Spleen (tissue), 11 donors: ENCODE measurements at regions not wholly inside any gene's neighbourhood (a gene's known extent, or its start where the extent isn't known, plus 50 kb on each side); places are given as distances from the start of the nearest gene placed in this dataset.

Experiments
- DNase-seq: peaks from one replicate; pipeline ENCODE4 v3.0.0-alpha.2; 2020
- H3K27ac ChIP-seq, 8 donors: fragments of 200-600 bp; sonication (generic) in 7 of 8; 1 replicate in 4 of 8; 2 replicates in 4 of 8; pipeline versions ENCODE4 v1.5.0 to v1.8.0; 2016 to 2021; ENCODE audit warnings: inconsistent platforms in 4 of 8, mild to moderate bottlenecking in 4 of 8, moderate library complexity in 1 of 8
- H3K27me3 ChIP-seq, 7 donors: fragments of 200-600 bp; sonication (generic) in 6 of 7; replicated peaks in 1 of 7; 1 replicate in 4 of 7; 2 replicates in 3 of 7; pipeline versions ENCODE4 v1.5.0 to v1.8.0; 2016 to 2021; ENCODE audit warnings: inconsistent platforms in 3 of 7, mild to moderate bottlenecking in 1 of 7
- H3K36me3 ChIP-seq, 6 donors: fragments of 200-600 bp; sonication (generic) in 5 of 6; 1 replicate in 4 of 6; 2 replicates in 2 of 6; pipeline versions ENCODE4 v1.5.0 to v1.8.0; 2016 to 2021; ENCODE audit warnings: inconsistent platforms in 2 of 6
- H3K4me1 ChIP-seq, 6 donors: fragments of 200-600 bp; sonication (generic) in 5 of 6; 1 replicate in 3 of 6; 2 replicates in 3 of 6; pipeline versions ENCODE4 v1.5.0 to v1.8.0; 2016 to 2021; ENCODE audit warnings: inconsistent platforms in 3 of 6
- H3K4me3 ChIP-seq, 8 donors: fragments of 200-600 bp; sonication (generic) in 7 of 8; 1 replicate in 4 of 8; 2 replicates in 4 of 8; pipeline versions ENCODE4 v1.5.0 to v1.8.0; 2016 to 2021; ENCODE audit warnings: inconsistent platforms in 4 of 8, mild to moderate bottlenecking in 4 of 8, moderate library complexity in 2 of 8
- H3K9me3 ChIP-seq, 8 donors: fragments of 200-600 bp; sonication (generic) in 7 of 8; 1 replicate in 4 of 8; 2 replicates in 4 of 8; pipeline versions ENCODE4 v1.5.0 to v1.8.0; 2016 to 2021; ENCODE audit warnings: inconsistent platforms in 4 of 8
- POLR2A ChIP-seq, 3 donors: fragments of 450-650 bp; IDR thresholded peaks; one replicate each; pipeline ENCODE4 v1.5.1; 2017; ENCODE audit warnings: antibody characterized with exemption in 3 of 3, mild to moderate bottlenecking in 1 of 3
- POLR2AphosphoS5 ChIP-seq, 3 donors: sonication (generic); formaldehyde crosslinking; IDR thresholded peaks; one replicate each; pipeline ENCODE4 v1.5.1; 2017; ENCODE audit warnings: antibody characterized with exemption in 3 of 3
- WGBS, 5 donors: extraction: QIAGEN DNeasy Blood & Tissue Kit in 3 of 5; methylation state at CpG; one replicate each; pipeline versions ENCODE4 v1.1.5 to v1.1.7; 2013 to 2018; 5-methylcytosine and 5-hydroxymethylcytosine counted together
- intact Hi-C: fragments of 100-400 bp; cut with DNase I; formaldehyde crosslinking; loops from one replicate; pipeline ENCODE4 v1.15.0; 2023; ENCODE audit warnings: low total_unique reads
- TF ChIP-seq, protein P1 (sequence below), 11 experiments: fragments of 200-600 bp in 7 of 11; fragments of 450-650 bp in 4 of 11; sonication (generic) in 4 of 11; IDR thresholded peaks in 8 of 11; conservative IDR thresholded peaks in 3 of 11; 1 replicate in 7 of 11; 2 replicates in 4 of 11; pipeline versions ENCODE4 v1.4.0 to v1.8.0; 2016 to 2021; ENCODE audit warnings: antibody characterized with exemption in 11 of 11, inconsistent platforms in 4 of 11, mild to moderate bottlenecking in 1 of 11
- donor health status: healthy with polysubstance abuse.
- donor health status: DM: no; HTN: no; CAD: no; lungs with moderate emphysema.
- donor health status: DM: no; HTN: no; CAD: no.
- donor health status: Bipolar disorder and iron deficiency.
- donor health status: healthy.
- donor health status: DM: no; HTN: no; CAD: no.
- donor health status: DM: yes; HTN: yes; CAD: no.

DNA sequence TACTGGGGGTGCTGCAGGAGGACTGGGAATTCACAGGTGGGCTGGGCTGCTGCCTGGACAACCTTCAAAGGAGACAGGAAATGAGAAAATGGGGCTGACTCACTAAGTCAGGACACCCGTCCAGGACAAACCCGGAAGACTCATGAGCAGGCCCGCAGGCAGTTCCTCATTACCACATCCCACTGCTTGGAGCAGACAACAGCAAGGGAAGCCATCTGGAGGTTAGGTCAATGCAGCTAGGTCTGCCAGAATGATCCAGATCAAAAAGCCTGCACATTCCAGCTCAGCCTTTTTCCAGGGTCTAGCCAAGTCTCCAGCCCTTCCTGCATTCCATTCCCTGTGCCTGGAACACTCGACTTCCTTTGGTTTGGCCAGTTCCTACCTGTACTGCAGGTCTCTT lies 536.5 kb upstream of the CDH11 start:
- intact Hi-C loops, result no loop called here
- TF ChIP-seq, protein P1, sequence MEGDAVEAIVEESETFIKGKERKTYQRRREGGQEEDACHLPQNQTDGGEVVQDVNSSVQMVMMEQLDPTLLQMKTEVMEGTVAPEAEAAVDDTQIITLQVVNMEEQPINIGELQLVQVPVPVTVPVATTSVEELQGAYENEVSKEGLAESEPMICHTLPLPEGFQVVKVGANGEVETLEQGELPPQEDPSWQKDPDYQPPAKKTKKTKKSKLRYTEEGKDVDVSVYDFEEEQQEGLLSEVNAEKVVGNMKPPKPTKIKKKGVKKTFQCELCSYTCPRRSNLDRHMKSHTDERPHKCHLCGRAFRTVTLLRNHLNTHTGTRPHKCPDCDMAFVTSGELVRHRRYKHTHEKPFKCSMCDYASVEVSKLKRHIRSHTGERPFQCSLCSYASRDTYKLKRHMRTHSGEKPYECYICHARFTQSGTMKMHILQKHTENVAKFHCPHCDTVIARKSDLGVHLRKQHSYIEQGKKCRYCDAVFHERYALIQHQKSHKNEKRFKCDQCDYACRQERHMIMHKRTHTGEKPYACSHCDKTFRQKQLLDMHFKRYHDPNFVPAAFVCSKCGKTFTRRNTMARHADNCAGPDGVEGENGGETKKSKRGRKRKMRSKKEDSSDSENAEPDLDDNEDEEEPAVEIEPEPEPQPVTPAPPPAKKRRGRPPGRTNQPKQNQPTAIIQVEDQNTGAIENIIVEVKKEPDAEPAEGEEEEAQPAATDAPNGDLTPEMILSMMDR (IDR thresholded peaks at IDR 0.05 in 8 of 11, conservative IDR thresholded peaks at IDR 0.05 in 3 of 11), result no peak
- TF ChIP-seq POLR2AphosphoS5 (IDR thresholded peaks at IDR 0.05), result no peak
- no peak for TF ChIP-seq POLR2A (IDR thresholded peaks at IDR 0.05)
- no peak for DNase-seq
- 44 to 61% (median 50%) methylated on average over 4 of the region's 4 CpGs for WGBS, 5 donors
- Histone ChIP-seq H3K9me3 (no peaks in the 10 kb centered on the region), H3K27me3 (peaks cover 0 to 34% (median 0%) of the 10 kb centered on the region in 7 donors), H3K4me3 (no peak overlapping the region), H3K36me3 (no peaks in the 10 kb centered on the region), H3K4me1 (peaks cover 0 to 11% (median 0%) of the 10 kb centered on the region in 6 donors), H3K27ac (no peak overlapping the region)

DNA sequence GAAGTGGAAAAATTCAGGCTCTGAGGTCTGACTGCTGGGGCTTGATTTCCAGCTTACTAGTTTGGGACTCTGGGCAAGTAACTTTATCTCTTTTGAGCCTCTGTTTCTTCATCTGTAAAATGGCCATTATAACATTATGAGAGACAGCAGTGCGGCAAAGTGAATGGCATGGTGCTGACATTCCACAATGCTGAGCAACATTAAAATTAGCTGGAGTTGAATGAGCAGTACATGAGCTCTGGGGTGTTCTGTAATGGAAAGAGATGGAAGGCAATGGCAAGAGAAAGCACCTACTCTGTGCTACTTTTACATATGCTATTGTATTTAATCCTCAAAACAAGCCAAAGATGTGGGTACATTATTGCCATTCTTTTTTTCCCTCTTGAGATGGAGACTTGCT lies 535.7 kb upstream of the CDH11 start:
- Histone ChIP-seq H3K4me1 (peaks cover 0 to 11% (median 0%) of the 10 kb centered on the region in 6 donors), H3K27ac (no peak overlapping the region)
- WGBS, 5 donors, result 89 to 100% (median 93%) methylated on average over 1 of the region's 1 CpG

DNA sequence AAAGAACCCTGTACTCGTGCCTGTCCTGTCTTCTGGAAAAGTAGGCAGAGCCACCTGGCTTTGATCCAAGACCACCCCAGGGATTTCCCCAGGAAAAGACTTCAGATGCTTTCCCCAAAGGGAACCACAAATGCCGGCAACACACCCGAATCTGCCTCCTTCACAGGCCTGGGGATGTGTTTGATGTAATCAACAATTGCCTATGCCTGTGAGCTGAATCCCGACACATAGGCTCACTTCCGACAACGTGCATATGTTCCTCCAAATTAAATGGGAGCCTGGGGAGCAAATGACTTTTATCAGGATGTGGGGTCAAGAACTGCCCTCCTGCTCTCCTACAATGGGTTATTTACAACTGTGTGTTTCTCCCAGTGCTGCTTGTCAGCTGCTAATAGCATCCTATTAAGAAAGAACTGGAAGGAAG lies 535.2 kb upstream of the CDH11 start:
- 19 to 35% (median 24%) methylated on average over 6 of the region's 6 CpGs for WGBS, 5 donors
- intact Hi-C loops, result no loop called here
- no peak overlapping the region for H3K27ac ChIP-seq

More for the DNA sequence above, 535.7 kb upstream of the CDH11 start:
- intact Hi-C loops, result no loop called here
- DNase-seq, result no peak
- Histone ChIP-seq H3K9me3 (no peaks in the 10 kb centered on the region), H3K36me3 (no peaks in the 10 kb centered on the region), H3K27me3 (peaks cover 0 to 34% (median 0%) of the 10 kb centered on the region in 7 donors), H3K4me3 (no peak overlapping the region)
- TF ChIP-seq POLR2A (IDR thresholded peaks at IDR 0.05), result no peak
- no peak for TF ChIP-seq POLR2AphosphoS5 (IDR thresholded peaks at IDR 0.05)
- TF ChIP-seq, protein P1 (IDR thresholded peaks at IDR 0.05 in 8 of 11, conservative IDR thresholded peaks at IDR 0.05 in 3 of 11), result no peak

DNA sequence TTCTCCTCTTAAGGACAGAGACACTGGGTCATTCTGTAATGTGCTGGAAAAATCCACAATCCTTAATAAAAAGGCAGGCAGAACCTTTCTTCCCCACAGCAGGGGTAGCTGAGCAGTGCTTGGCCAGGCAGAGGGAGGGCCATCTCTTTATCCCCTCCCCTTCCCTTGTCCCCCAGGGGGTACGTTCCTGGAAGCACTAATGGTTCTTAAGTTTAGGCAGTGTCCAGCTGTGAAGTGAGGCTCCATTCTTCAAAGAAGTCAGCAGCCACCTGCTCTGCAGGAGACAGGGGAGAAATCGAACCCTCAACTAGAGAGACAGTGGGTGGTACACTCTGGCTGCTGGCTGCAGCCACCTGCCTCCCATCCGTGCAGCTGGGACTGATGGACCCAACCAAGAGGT lies 533.9 kb upstream of the CDH11 start:
- H3K4me3 ChIP-seq, result no peak overlapping the region
- no peaks in the 10 kb centered on the region for H3K36me3 ChIP-seq
- intact Hi-C loops, result no loop called here
- no peaks in the 10 kb centered on the region for H3K9me3 ChIP-seq
- H3K4me1 ChIP-seq, result peaks cover 0 to 11% (median 0%) of the 10 kb centered on the region in 6 donors
- DNase-seq, result no peak
- no peak overlapping the region for H3K27ac ChIP-seq
- no peak for TF ChIP-seq POLR2A (IDR thresholded peaks at IDR 0.05)
- no peak for TF ChIP-seq POLR2AphosphoS5 (IDR thresholded peaks at IDR 0.05)
- TF ChIP-seq, protein P1 (IDR thresholded peaks at IDR 0.05 in 8 of 11, conservative IDR thresholded peaks at IDR 0.05 in 3 of 11), result no peak
- H3K27me3 ChIP-seq, result peaks cover 0 to 34% (median 0%) of the 10 kb centered on the region in 7 donors
- WGBS, 5 donors, result 62 to 82% (median 70%) methylated on average over 3 of the region's 3 CpGs

More for the DNA sequence above, 535.2 kb upstream of the CDH11 start:
- Histone ChIP-seq H3K4me1 (peaks cover 0 to 11% (median 0%) of the 10 kb centered on the region in 6 donors), H3K9me3 (no peaks in the 10 kb centered on the region), H3K27me3 (peaks cover 0 to 34% (median 0%) of the 10 kb centered on the region in 7 donors), H3K4me3 (no peak overlapping the region), H3K36me3 (no peaks in the 10 kb centered on the region)
- TF ChIP-seq POLR2A (IDR thresholded peaks at IDR 0.05) (no peak), POLR2AphosphoS5 (IDR thresholded peaks at IDR 0.05) (no peak)
- TF ChIP-seq, protein P1 (IDR thresholded peaks at IDR 0.05 in 8 of 11, conservative IDR thresholded peaks at IDR 0.05 in 3 of 11), result no peak
- DNase-seq, result no peak
